Ishikawa (cell line): ENCODE measurements at regions not wholly inside any gene's neighbourhood (a gene's known extent, or its start where the extent isn't known, plus 50 kb on each side); places are given as distances from the start of the nearest gene placed in this dataset.

Experiments
- EP300 ChIP-seq: IDR thresholded peaks from 2 replicates; pipeline ENCODE4 v1.6.1; 2012; ENCODE audit warnings: borderline replicate concordance
- RAD21 ChIP-seq: IDR thresholded peaks from 2 replicates; pipeline ENCODE4 v1.6.1; 2012; ENCODE audit warnings: low read depth
- TAF1 ChIP-seq: IDR thresholded peaks from 2 replicates; pipeline ENCODE4 v1.6.1; 2012; ENCODE audit warnings: low read depth, mild to moderate bottlenecking
- YY1 ChIP-seq: IDR thresholded peaks from 2 replicates; pipeline ENCODE4 v1.6.1; 2012; ENCODE audit warnings: low read depth
- TF ChIP-seq, protein P1 (sequence below): IDR thresholded peaks from 2 replicates; pipeline ENCODE4 v1.6.1; 2012; ENCODE audit warnings: low read depth, mild to moderate bottlenecking

- TF ChIP-seq YY1 (no peak), EP300 (no peak), TAF1 (no peak), RAD21 (no peak)
- TF ChIP-seq, protein P1, sequence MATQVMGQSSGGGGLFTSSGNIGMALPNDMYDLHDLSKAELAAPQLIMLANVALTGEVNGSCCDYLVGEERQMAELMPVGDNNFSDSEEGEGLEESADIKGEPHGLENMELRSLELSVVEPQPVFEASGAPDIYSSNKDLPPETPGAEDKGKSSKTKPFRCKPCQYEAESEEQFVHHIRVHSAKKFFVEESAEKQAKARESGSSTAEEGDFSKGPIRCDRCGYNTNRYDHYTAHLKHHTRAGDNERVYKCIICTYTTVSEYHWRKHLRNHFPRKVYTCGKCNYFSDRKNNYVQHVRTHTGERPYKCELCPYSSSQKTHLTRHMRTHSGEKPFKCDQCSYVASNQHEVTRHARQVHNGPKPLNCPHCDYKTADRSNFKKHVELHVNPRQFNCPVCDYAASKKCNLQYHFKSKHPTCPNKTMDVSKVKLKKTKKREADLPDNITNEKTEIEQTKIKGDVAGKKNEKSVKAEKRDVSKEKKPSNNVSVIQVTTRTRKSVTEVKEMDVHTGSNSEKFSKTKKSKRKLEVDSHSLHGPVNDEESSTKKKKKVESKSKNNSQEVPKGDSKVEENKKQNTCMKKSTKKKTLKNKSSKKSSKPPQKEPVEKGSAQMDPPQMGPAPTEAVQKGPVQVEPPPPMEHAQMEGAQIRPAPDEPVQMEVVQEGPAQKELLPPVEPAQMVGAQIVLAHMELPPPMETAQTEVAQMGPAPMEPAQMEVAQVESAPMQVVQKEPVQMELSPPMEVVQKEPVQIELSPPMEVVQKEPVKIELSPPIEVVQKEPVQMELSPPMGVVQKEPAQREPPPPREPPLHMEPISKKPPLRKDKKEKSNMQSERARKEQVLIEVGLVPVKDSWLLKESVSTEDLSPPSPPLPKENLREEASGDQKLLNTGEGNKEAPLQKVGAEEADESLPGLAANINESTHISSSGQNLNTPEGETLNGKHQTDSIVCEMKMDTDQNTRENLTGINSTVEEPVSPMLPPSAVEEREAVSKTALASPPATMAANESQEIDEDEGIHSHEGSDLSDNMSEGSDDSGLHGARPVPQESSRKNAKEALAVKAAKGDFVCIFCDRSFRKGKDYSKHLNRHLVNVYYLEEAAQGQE = no peak
Measured at GRCh38 chr15:98134905-98135304, 174.4 kb downstream of the ARRDC4 start.
